ENCODE measurements at regions not wholly inside any gene's neighbourhood (a gene's known extent, or its start where the extent isn't known, plus 50 kb on each side); places are given as distances from the start of the nearest gene placed in this dataset.
"Not testable (repeated sequence)": the region's sequence is repeated elsewhere in the genome, so short reads cannot be mapped to it uniquely, and the experiment has no call there.

- intact Hi-C loops (cut with DNase I): no loop called here
- peak; percentile 44 for DNase-seq (ENCODE audit: low spot score)
These were observed 93.7 kb upstream of the ID2 start for GRCh38 chr2:8587920-8588830.

- peak; percentile 37 for DNase-seq (ENCODE audit: low spot score)
- intact Hi-C loops (cut with DNase I): no loop called here
These were observed 93.0 kb upstream of the ID2 start for GRCh38 chr2:8588831-8589191.

DNA sequence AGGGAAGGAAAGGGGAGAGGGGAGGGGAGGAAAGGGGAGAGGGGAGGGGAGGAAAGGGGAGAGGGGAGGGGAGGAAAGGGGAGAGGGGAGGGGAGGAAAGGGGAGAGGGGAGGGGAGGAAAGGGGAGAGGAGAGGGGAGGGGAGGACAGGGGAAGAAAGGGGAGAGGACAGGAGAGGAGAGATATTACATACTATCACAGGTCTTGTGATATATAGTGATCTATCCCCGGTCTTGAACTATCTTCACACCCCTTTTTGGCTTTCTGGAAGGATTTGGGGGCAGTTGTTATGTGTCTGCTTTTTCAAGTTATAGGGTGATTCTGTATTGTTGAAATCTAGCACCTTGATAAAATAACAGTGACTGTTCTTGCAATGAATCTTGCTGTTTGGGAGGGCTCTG, 92.1 kb upstream of the ID2 start:
- DNase-seq (ENCODE audit: low spot score): no peak
- intact Hi-C loops (cut with DNase I): no loop called here

DNA sequence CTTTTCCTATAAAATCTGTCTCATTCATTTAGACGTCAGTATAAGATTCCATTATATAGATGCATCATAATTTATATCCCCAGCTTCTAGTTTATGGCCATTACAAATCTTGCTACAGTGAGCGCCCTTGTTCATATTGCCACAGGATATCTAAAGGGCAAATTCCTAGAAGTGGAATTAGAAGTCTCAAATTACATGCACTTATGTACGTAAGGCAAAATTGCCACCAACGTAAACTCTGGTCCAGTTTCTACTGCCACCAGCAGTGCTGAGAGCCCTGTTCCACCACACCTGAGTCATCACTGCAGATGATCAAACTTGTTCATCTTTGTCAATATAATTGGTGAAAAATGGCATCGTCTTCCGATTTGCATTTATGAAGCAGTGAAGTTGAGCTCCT, 90.9 kb upstream of the ID2 start:
- intact Hi-C loops (cut with DNase I): no loop called here

DNA sequence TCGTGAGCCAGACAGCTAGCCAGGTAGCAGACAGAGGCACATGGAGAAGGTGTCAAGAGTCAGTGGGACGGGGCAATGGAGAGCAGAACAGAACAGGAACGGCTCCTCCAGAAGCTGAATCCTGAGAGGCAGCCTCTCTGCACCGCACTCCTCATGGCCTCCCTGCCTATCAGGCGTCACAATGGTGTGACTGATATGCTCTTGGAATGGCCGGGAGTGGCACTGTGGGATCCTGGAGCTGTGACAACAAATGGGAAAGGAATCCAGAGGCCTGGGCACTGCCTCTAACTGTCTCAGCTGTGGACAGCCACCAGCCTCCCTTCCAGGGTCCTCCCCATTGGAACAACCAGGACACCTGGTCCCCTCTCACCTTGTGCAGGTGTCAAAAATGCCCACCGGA, 89.1 kb upstream of the ID2 start:
- intact Hi-C loops (cut with DNase I): no loop called here
- peak; percentile 56 for DNase-seq (ENCODE audit: low spot score)

More for the DNA sequence above, 90.9 kb upstream of the ID2 start:
- peak; percentile 11 for DNase-seq (ENCODE audit: low spot score)

- no peak for DNase-seq (ENCODE audit: low spot score)
- intact Hi-C loops (cut with DNase I): no loop called here
These were observed 88.6 kb upstream of the ID2 start for GRCh38 chr2:8593243-8593642.

DNA sequence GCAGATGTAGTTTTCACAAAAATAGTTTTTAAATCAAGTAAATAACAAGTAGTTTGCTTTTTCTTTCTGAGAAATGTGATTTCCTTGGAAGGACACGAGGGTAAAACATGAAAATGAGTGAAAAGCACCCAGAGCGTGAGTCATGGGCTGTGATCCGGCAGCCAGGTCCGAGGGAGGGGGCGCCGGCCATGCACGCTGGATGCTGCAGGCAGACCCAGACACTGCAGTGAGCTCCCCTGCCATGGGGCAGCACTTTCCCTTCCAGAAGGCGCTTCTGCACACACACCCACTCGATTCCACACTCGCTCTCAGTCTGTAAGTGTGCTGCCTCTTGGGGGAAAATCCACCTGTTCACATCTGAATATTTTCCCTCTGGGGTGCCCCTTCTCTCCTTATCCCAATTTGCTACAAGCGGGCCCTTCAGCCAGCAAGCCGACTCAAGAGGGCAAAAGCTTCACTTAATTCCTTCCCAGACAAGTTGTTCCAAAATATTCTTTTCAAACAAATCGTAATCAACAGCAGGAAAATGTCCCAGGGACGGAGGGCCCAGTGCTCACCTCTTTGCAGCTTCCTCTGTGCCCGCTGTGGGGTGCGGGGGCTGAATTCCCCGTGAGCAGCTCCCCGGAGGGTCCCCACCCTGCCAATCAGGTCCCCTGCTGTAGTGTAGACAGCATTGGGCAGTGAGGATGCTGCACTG, 87.0 kb upstream of the ID2 start:
- DNase-seq (ENCODE audit: low spot score): peak; percentile 82
- intact Hi-C loops (cut with DNase I): no loop called here

DNA sequence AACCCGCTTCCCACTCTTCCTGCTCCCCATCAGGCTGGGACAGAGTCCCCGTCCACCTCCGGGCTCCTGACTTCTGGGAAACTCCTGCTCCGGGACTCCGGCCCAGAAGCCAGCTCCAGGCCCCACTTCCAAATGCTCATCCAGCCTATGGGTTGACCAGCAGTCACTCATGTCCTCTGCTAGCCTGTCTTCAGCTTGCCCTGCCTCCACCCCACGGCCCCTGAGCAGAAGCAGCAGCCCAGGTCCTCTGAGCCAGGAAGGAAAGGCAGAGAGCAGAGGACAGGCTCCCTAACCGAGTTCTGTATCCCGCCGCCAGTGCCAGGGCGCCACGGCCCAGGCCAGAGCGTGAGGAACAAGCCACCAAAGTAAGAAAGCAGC, 86.4 kb upstream of the ID2 start:
- intact Hi-C loops (cut with DNase I): no loop called here
- peak; percentile 80 for DNase-seq (ENCODE audit: low spot score)

GRCh38 chr2:8595811-8596600, 85.8 kb upstream of the ID2 start:
- peak; percentile 50 for DNase-seq (ENCODE audit: low spot score)
- intact Hi-C loops (cut with DNase I): no loop called here

- DNase-seq (ENCODE audit: low spot score): peak; percentile 3
- intact Hi-C loops (cut with DNase I): no loop called here
These were observed 84.8 kb upstream of the ID2 start for GRCh38 chr2:8597094-8597493.

DNA sequence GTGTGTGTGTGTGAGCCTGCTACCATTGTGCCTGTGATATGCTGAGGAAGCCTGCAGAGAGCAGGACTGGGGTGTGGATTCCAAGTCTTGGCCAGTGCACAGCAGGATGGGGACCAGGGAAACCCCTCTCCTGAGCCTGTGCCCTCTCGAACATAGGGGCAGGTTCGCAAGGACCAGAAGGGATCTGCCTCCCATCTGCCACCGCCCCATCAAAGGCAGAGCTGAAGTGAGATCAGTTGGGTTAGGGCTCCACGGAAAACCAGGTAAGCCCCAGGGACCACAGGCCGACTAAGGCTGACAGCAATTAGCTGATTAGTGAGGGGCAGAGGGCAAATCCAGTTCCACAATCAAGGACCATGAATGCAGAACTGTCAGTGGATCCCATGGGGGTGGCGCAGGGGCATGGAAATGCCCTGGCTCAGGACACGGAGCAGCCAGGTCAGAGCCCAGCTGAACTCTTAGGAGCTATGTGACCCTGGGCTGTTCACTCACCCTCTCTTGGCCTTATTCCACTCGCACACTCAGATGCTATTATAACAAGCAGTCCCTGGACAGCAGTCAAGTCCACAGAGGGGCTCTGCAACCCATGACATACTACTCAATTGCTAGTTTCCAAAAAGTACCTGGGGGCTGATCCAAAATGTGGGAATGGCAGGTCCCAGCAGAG, 84.2 kb upstream of the ID2 start:
- DNase-seq (ENCODE audit: low spot score): peak; percentile 60
- intact Hi-C loops (cut with DNase I): no loop called here

DNA sequence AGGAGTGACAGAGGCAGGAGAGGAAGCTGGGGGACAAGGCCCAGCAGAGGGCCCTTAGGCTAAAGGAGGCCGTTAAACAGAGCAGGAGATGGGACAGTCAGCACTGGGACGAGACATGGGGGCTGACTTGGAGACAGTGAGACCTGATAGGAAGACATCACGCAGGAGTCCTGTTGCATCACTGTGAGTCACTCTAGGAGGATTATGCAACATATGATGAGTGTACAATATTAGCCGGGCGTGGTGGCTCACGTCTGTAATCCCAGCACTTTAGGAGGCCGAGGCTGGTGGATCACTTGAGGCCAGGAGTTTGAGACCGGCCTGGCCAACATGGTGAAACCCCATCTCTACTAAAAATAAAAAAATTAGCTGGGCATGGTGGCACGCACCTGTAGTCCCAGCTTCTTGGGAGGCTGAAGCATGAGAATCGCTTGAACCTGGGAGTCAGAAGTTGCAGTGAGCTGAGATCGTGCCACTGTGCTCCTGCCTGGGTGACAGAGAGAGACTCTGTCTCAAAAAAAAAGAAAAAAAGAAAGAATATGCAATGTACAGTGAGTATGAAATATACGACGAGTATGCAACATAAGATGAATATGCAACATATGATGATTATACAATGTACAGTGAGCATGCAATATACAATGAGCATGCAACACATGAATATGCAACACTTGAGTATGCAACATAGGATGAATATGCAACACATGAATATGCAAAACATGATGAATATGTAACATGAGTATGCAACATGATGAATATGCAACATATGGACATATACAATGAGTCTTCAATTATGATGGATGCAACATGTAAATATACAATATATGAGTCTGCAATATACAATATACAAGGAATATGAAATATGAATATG, 83.3 kb upstream of the ID2 start:
- peak; percentile 82 for DNase-seq (ENCODE audit: low spot score)
- intact Hi-C loops (cut with DNase I): no loop called here

DNA sequence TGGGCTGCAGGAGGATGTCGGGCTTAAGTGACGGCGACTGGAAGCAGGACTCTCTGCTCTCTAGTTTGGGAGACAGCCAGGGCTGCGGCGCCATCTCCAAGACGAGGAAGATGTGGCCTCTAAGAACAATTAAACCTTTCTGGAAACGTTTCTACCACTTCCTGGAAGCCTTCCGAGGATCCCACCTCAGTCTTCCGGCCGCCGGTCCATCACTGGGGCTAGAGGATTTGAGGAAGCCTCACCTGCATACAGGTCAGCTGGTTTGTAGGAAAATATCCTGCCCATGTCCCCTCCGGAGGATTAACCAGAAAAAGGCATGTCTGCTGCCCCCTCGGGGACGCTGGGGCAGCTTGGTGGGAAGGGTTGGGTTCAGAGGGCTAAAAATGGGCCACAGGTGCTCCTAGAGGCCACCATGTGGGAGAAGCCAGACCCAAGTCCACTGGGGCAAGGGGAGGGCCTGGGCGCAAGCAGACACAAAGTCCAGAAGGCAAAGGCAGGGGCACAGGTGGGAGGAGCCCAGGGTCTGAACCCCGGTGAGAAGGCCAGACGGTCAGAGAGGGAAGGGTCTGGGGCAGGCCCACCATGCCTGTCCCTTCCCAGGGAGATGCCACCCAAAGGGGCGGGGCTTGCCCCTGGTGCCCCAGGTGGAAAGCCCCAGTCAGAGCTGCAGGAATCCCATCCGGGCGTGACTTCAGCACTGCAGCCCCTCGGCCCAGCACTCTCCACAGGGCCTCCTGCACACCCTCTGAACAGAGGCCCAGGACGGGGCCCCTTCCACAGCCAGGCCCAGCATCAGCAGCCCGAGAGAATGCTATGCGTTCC, 82.2 kb upstream of the ID2 start:
- peak; percentile 74 for DNase-seq (ENCODE audit: low spot score)
- intact Hi-C loops (cut with DNase I): no loop called here

- intact Hi-C loops (cut with DNase I): no loop called here
These were observed 81.4 kb upstream of the ID2 start for GRCh38 chr2:8600456-8600855.

GRCh38 chr2:8602809-8603208, 79.0 kb upstream of the ID2 start:
- intact Hi-C loops (cut with DNase I): no loop called here
- DNase-seq (ENCODE audit: low spot score): peak; percentile 5

More at GRCh38 chr2:8600456-8600855, 81.4 kb upstream of the ID2 start:
- peak; percentile 70 for DNase-seq (ENCODE audit: low spot score)

- intact Hi-C loops (cut with DNase I): not testable (repeated sequence)
- peak; percentile 37 for DNase-seq (ENCODE audit: low spot score)
These were observed 78.5 kb upstream of the ID2 start for GRCh38 chr2:8603356-8603755.

DNA sequence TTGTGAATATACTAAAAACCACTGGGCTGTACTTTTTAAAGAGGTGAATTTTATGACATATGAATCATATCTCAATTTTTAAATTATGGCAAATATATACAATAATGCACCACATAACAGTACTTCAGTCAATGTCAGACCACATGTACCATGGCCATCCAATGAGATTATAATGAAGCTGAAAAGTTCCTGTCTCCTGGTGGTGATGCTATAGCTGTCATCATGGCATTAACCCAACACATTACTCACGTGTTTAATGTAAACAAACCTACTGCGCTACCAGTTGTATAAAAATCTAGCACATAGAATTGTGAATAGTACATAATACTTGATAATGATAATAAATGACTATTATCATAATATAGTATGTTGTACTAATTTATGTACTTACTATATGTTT, 77.6 kb upstream of the ID2 start:
- intact Hi-C loops (cut with DNase I): no loop called here
- no peak for DNase-seq (ENCODE audit: low spot score)
